Upper lobe of left lung (tissue), 6 donors: ENCODE measurements at regions not wholly inside any gene's neighbourhood (a gene's known extent, or its start where the extent isn't known, plus 50 kb on each side); places are given as distances from the start of the nearest gene placed in this dataset.
A peak's percentile ranks its signal among the peaks of the same experiment; 100 is the strongest.

Experiments
- ATAC-seq, 2 donors: fragments of 200-7000 bp; cut with Tn5 transposase; one replicate each; pipeline ENCODE4 v1.9.1; 2022; ENCODE audit warnings: mild to moderate bottlenecking in 2 of 2, moderate library complexity in 2 of 2; ENCODE audit not compliant: low FRiP score in 2 of 2
- DNase-seq, 2 donors: peaks; one replicate each; pipeline ENCODE4 v3.0.0-alpha.2; 2019 to 2020
- H3K27ac ChIP-seq, 4 donors: fragments of 200-600 bp; sonication (generic); one replicate each; pipeline ENCODE4 v1.5.1; 2016 to 2019
- H3K27me3 ChIP-seq, 4 donors: fragments of 200-600 bp; sonication (generic); one replicate each; pipeline ENCODE4 v1.5.1; 2017 to 2019
- H3K36me3 ChIP-seq, 4 donors: fragments of 200-600 bp; sonication (generic); one replicate each; pipeline ENCODE4 v1.5.1; 2016 to 2019
- H3K4me1 ChIP-seq, 4 donors: fragments of 200-600 bp; sonication (generic); one replicate each; pipeline ENCODE4 v1.5.1; 2018 to 2019
- H3K4me3 ChIP-seq, 4 donors: fragments of 200-600 bp; sonication (generic); one replicate each; pipeline ENCODE4 v1.5.1; 2017 to 2019; ENCODE audit warnings: mild to moderate bottlenecking in 2 of 4, moderate library complexity in 1 of 4
- H3K9me3 ChIP-seq, 4 donors: fragments of 200-600 bp; sonication (generic); one replicate each; pipeline ENCODE4 v1.5.1; 2018 to 2019
- CTCF ChIP-seq, 6 experiments: fragments of 450-650 bp in 4 of 6; fragments of 200-600 bp in 2 of 6; sonication (generic) in 2 of 6; IDR thresholded peaks; one replicate each; pipeline ENCODE4 v1.5.1; 2016 to 2019; ENCODE audit warnings: antibody characterized with exemption in 6 of 6
- EP300 ChIP-seq, 4 donors: sonication (generic); formaldehyde crosslinking; IDR thresholded peaks; one replicate each; pipeline ENCODE4 v1.5.1; 2017; ENCODE audit warnings: antibody characterized with exemption in 4 of 4, control low read depth in 2 of 4
- POLR2A ChIP-seq, 4 donors: fragments of 450-650 bp; IDR thresholded peaks; one replicate each; pipeline ENCODE4 v1.5.1; 2016 to 2017; ENCODE audit warnings: antibody characterized with exemption in 4 of 4, mild to moderate bottlenecking in 2 of 4
- POLR2AphosphoS5 ChIP-seq, 2 donors: sonication (generic); formaldehyde crosslinking; IDR thresholded peaks; one replicate each; pipeline ENCODE4 v1.5.1; 2017; ENCODE audit warnings: antibody characterized with exemption in 2 of 2
- WGBS, 2 donors: methylation state at CpG; one replicate each; pipeline ENCODE4 v1.1.5; 2017 to 2018; 5-methylcytosine and 5-hydroxymethylcytosine counted together
- donor health status: DM: no; HTN: no; CAD: no; lungs with moderate emphysema.
- donor health status: DM: no; HTN: yes; CAD: no; lungs with severe emphysema.

- ATAC-seq (no peak), DNase-seq (no peak)
- H3K4me1 ChIP-seq, result no peaks in the 10 kb centered on the region
- H3K9me3 ChIP-seq, result no peaks in the 10 kb centered on the region
- 95% methylated on average over 5 of the region's 5 CpGs for WGBS, 2 donors
- no peak overlapping the region for H3K27ac ChIP-seq
- TF ChIP-seq POLR2AphosphoS5 (IDR thresholded peaks at IDR 0.05) (no peak), CTCF (IDR thresholded peaks at IDR 0.05) (no peak), EP300 (IDR thresholded peaks at IDR 0.05) (no peak), POLR2A (IDR thresholded peaks at IDR 0.05) (no peak)
- H3K27me3 ChIP-seq, result no peaks in the 10 kb centered on the region
- no peaks in the 10 kb centered on the region for H3K36me3 ChIP-seq
- no peak overlapping the region for H3K4me3 ChIP-seq
These were observed 172.1 kb downstream of the ENC1 start for GRCh38 chr5:74468421-74468820.

GRCh38 chr5:74465724-74466123, 174.8 kb downstream of the ENC1 start:
- no peaks in the 10 kb centered on the region for H3K4me1 ChIP-seq
- TF ChIP-seq EP300 (IDR thresholded peaks at IDR 0.05), result no peak
- TF ChIP-seq POLR2A (IDR thresholded peaks at IDR 0.05), result no peak
- TF ChIP-seq CTCF (IDR thresholded peaks at IDR 0.05), result no peak
- 88 to 91% methylated on average over 2 of the region's 2 CpGs for WGBS, 2 donors
- H3K36me3 ChIP-seq, result no peaks in the 10 kb centered on the region
- H3K9me3 ChIP-seq, result no peaks in the 10 kb centered on the region
- no peak for ATAC-seq
- H3K27me3 ChIP-seq, result no peaks in the 10 kb centered on the region
- no peak for DNase-seq
- H3K27ac ChIP-seq, result no peak overlapping the region
- no peak overlapping the region for H3K4me3 ChIP-seq

- TF ChIP-seq POLR2A (IDR thresholded peaks at IDR 0.05) (no peak), EP300 (IDR thresholded peaks at IDR 0.05) (no peak)
- Histone ChIP-seq H3K4me3 (no peak overlapping the region), H3K27me3 (no peaks in the 10 kb centered on the region), H3K36me3 (no peaks in the 10 kb centered on the region), H3K4me1 (no peaks in the 10 kb centered on the region), H3K9me3 (no peaks in the 10 kb centered on the region), H3K27ac (no peak overlapping the region)
- DNase-seq, result no peak
- ATAC-seq, result peak in 1 of 2 donors; percentile 72
- 80 to 81% methylated on average over 5 of the region's 5 CpGs for WGBS, 2 donors
These were observed 175.9 kb downstream of the ENC1 start for GRCh38 chr5:74464512-74465209.

GRCh38 chr5:74462356-74462755, 178.2 kb downstream of the ENC1 start:
- ATAC-seq (no peak), DNase-seq (no peak)
- H3K27me3 ChIP-seq, result no peaks in the 10 kb centered on the region
- no peaks in the 10 kb centered on the region for H3K4me1 ChIP-seq
- no peak overlapping the region for H3K4me3 ChIP-seq
- 92 to 93% methylated on average over 1 of the region's 1 CpG for WGBS, 2 donors
- no peak overlapping the region for H3K27ac ChIP-seq
- H3K9me3 ChIP-seq, result no peaks in the 10 kb centered on the region
- H3K36me3 ChIP-seq, result no peaks in the 10 kb centered on the region
- TF ChIP-seq POLR2AphosphoS5 (IDR thresholded peaks at IDR 0.05) (no peak), POLR2A (IDR thresholded peaks at IDR 0.05) (no peak), CTCF (IDR thresholded peaks at IDR 0.05) (no peak), EP300 (IDR thresholded peaks at IDR 0.05) (no peak)

GRCh38 chr5:74461251-74461650, 179.3 kb downstream of the ENC1 start:
- Histone ChIP-seq H3K27ac (no peak overlapping the region), H3K4me1 (no peaks in the 10 kb centered on the region), H3K36me3 (no peaks in the 10 kb centered on the region), H3K27me3 (no peaks in the 10 kb centered on the region), H3K9me3 (no peaks in the 10 kb centered on the region), H3K4me3 (no peak overlapping the region)
- DNase-seq (no peak), ATAC-seq (no peak)
- WGBS, 2 donors, result 96 to 100% methylated on average over 1 of the region's 1 CpG
- TF ChIP-seq EP300 (IDR thresholded peaks at IDR 0.05) (no peak), CTCF (IDR thresholded peaks at IDR 0.05) (no peak), POLR2A (IDR thresholded peaks at IDR 0.05) (no peak), POLR2AphosphoS5 (IDR thresholded peaks at IDR 0.05) (no peak)
